Trophoblast cell (in vitro differentiated cells and primary cell): ENCODE measurements at regions not wholly inside any gene's neighbourhood (a gene's known extent, or its start where the extent isn't known, plus 50 kb on each side); places are given as distances from the start of the nearest gene placed in this dataset.
"Not testable (repeated sequence)": the region's sequence is repeated elsewhere in the genome, so short reads cannot be mapped to it uniquely, and the experiment has no call there.

Experiments used
- DNase-seq, 2 donors: peaks; one replicate each; pipeline ENCODE4 v3.0.0-alpha.2; 2016
- H2AFZ ChIP-seq: 2 replicates; pipeline ENCODE4 v1.6.1; 2013; ENCODE audit warnings: low read length, moderate library complexity, mild to moderate bottlenecking; ENCODE audit not compliant: insufficient read depth, poor library complexity
- H2AK5ac ChIP-seq: 2 replicates; pipeline ENCODE4 v1.6.1; 2013; ENCODE audit warnings: mild to moderate bottlenecking, low read length
- H2BK120ac ChIP-seq: 2 replicates; pipeline ENCODE4 v1.6.1; 2013; ENCODE audit warnings: low read length, mild to moderate bottlenecking, moderate library complexity; ENCODE audit not compliant: insufficient read depth, poor library complexity
- H2BK12ac ChIP-seq: 2 replicates; pipeline ENCODE4 v1.6.1; 2013; ENCODE audit warnings: mild to moderate bottlenecking, low read length, moderate library complexity
- H2BK5ac ChIP-seq: 2 replicates; pipeline ENCODE4 v1.6.1; 2013; ENCODE audit warnings: low read length, low read depth, moderate library complexity, mild to moderate bottlenecking; ENCODE audit not compliant: poor library complexity
- H3K14ac ChIP-seq: 2 replicates; pipeline ENCODE4 v1.6.1; 2013; ENCODE audit warnings: mild to moderate bottlenecking, low read length
- H3K18ac ChIP-seq: 2 replicates; pipeline ENCODE4 v1.6.1; 2013; ENCODE audit warnings: mild to moderate bottlenecking, low read length
- H3K23ac ChIP-seq: 2 replicates; pipeline ENCODE4 v1.6.1; 2013; ENCODE audit warnings: low read length
- H3K27ac ChIP-seq: 2 replicates; pipeline ENCODE4 v1.5.1; 2013; ENCODE audit warnings: low read depth, mild to moderate bottlenecking, inconsistent platforms, low read length, moderate library complexity
- H3K27me3 ChIP-seq: 2 replicates; pipeline ENCODE4 v1.6.1; 2013; ENCODE audit warnings: inconsistent platforms, mild to moderate bottlenecking, low read length, moderate library complexity; ENCODE audit not compliant: insufficient read depth
- H3K36me3 ChIP-seq, 2 experiments: 1 replicate in 1 of 2; 2 replicates in 1 of 2; pipeline ENCODE4 v1.6.1; 2013; ENCODE audit warnings: low read length in 2 of 2, mild to moderate bottlenecking in 2 of 2, moderate library complexity in 1 of 2; ENCODE audit not compliant: insufficient read depth in 2 of 2, control insufficient read depth in 1 of 2
- H3K4ac ChIP-seq: 2 replicates; pipeline ENCODE4 v1.6.1; 2013; ENCODE audit warnings: low read depth, mild to moderate bottlenecking, low read length, moderate library complexity
- H3K4me1 ChIP-seq, 2 experiments: 1 replicate in 1 of 2; 2 replicates in 1 of 2; pipeline ENCODE4 v1.6.1; 2013; ENCODE audit warnings: low read length in 2 of 2, mild to moderate bottlenecking in 2 of 2, moderate library complexity in 1 of 2; ENCODE audit not compliant: insufficient read depth in 2 of 2, control insufficient read depth in 1 of 2
- H3K4me2 ChIP-seq: 2 replicates; pipeline ENCODE4 v1.6.1; 2013; ENCODE audit warnings: inconsistent platforms, mild to moderate bottlenecking, low read length, moderate library complexity
- H3K4me3 ChIP-seq: 2 replicates; pipeline ENCODE4 v1.5.1; 2013; ENCODE audit warnings: mild to moderate bottlenecking, low read depth, low read length, inconsistent platforms
- H3K79me1 ChIP-seq: one replicate; pipeline ENCODE4 v1.6.1; 2013; ENCODE audit warnings: low read length
- H3K79me2 ChIP-seq: 2 replicates; pipeline ENCODE4 v1.6.1; 2013; ENCODE audit warnings: low read length, mild to moderate bottlenecking; ENCODE audit not compliant: control insufficient read depth, insufficient read depth, poor library complexity
- H3K9ac ChIP-seq: 2 replicates; pipeline ENCODE4 v1.6.1; 2013; ENCODE audit warnings: mild to moderate bottlenecking, low read length
- H3K9me3 ChIP-seq: 2 replicates; pipeline ENCODE4 v1.6.1; 2013; ENCODE audit warnings: low read depth, mild to moderate bottlenecking, control low read depth, inconsistent platforms, low read length; ENCODE audit not compliant: insufficient read depth
- H4K12ac ChIP-seq: 2 replicates; pipeline ENCODE4 v1.6.1; 2013; ENCODE audit warnings: low read depth, mild to moderate bottlenecking, low read length, moderate library complexity
- H4K8ac ChIP-seq: 2 replicates; pipeline ENCODE4 v1.6.1; 2013; ENCODE audit warnings: low read depth, mild to moderate bottlenecking, low read length, moderate library complexity
- H4K91ac ChIP-seq: one replicate; pipeline ENCODE4 v1.6.1; 2013; ENCODE audit warnings: low read depth, mild to moderate bottlenecking, low read length, moderate library complexity
- WGBS: extraction: QIAGEN DNeasy Blood & Tissue Kit; methylation state at CpG from one replicate; pipeline ENCODE4 v1.1.7; 2013; ENCODE audit warnings: missing lambda C conversion rate; ENCODE audit not compliant: insufficient read length, insufficient coverage; ENCODE audit errors: extremely low coverage; 5-methylcytosine and 5-hydroxymethylcytosine counted together

- no peak overlapping the region for H3K4ac ChIP-seq
- H2BK5ac ChIP-seq = no peak overlapping the region
- no peak overlapping the region for H3K4me2 ChIP-seq
- no peak overlapping the region for H3K9ac ChIP-seq
- H3K27ac ChIP-seq = no peak overlapping the region
- no peaks in the 10 kb centered on the region for H3K36me3 ChIP-seq
- H3K4me3 ChIP-seq = no peak overlapping the region
- no peaks in the 10 kb centered on the region for H3K79me1 ChIP-seq
- H3K18ac ChIP-seq = no peak overlapping the region
- H2BK12ac ChIP-seq = no peak overlapping the region
- no peak overlapping the region for H4K8ac ChIP-seq
- H2AFZ ChIP-seq = no peak overlapping the region
- no peak for DNase-seq
- H4K12ac ChIP-seq = no peak overlapping the region
- H4K91ac ChIP-seq = no peak overlapping the region
- no peak overlapping the region for H2BK120ac ChIP-seq
- H3K9me3 ChIP-seq = peaks cover 3% of the 10 kb centered on the region
- H3K23ac ChIP-seq = no peak overlapping the region
- H3K27me3 ChIP-seq = no peaks in the 10 kb centered on the region
- H2AK5ac ChIP-seq = no peak overlapping the region
- H3K4me1 ChIP-seq = no peaks in the 10 kb centered on the region
- no peaks in the 10 kb centered on the region for H3K79me2 ChIP-seq
- no CpG with 5 or more reads among the region's 1 CpG for WGBS
- H3K14ac ChIP-seq = no peak overlapping the region
These were observed 277.6 kb downstream of the NXPE2 start for GRCh38 chr11:114955923-114956322.

- Histone ChIP-seq H3K27me3 (no peaks in the 10 kb centered on the region), H4K91ac (no peak overlapping the region), H3K4me3 (no peak overlapping the region), H3K79me1 (no peaks in the 10 kb centered on the region), H3K4me1 (no peaks in the 10 kb centered on the region), H3K27ac (no peak overlapping the region), H3K18ac (no peak overlapping the region), H2AFZ (no peak overlapping the region), H2BK12ac (no peak overlapping the region), H3K36me3 (no peaks in the 10 kb centered on the region), H2BK120ac (no peak overlapping the region), H3K9ac (no peak overlapping the region), H3K14ac (no peak overlapping the region), H4K8ac (no peak overlapping the region), H3K4me2 (no peak overlapping the region), H2BK5ac (no peak overlapping the region), H3K4ac (no peak overlapping the region), H3K9me3 (no peaks in the 10 kb centered on the region), H3K23ac (no peak overlapping the region), H2AK5ac (no peak overlapping the region), H4K12ac (no peak overlapping the region), H3K79me2 (no peaks in the 10 kb centered on the region)
- no CpG with 5 or more reads among the region's 5 CpGs for WGBS
- no peak for DNase-seq
These were observed 278.2 kb downstream of the NXPE2 start for GRCh38 chr11:114956566-114956965.

GRCh38 chr11:114959953-114960505 is 281.7 kb downstream of the NXPE2 start:
- Histone ChIP-seq H3K4me3 (no peak overlapping the region), H4K12ac (no peak overlapping the region), H2BK12ac (no peak overlapping the region), H3K4me2 (no peak overlapping the region), H4K8ac (no peak overlapping the region), H2BK120ac (no peak overlapping the region), H3K9me3 (no peaks in the 10 kb centered on the region), H3K36me3 (no peaks in the 10 kb centered on the region), H3K9ac (no peak overlapping the region), H3K23ac (no peak overlapping the region), H3K79me1 (no peaks in the 10 kb centered on the region), H3K79me2 (no peaks in the 10 kb centered on the region), H4K91ac (no peak overlapping the region), H2AK5ac (no peak overlapping the region), H3K27me3 (no peaks in the 10 kb centered on the region), H2AFZ (no peak overlapping the region), H3K4ac (no peak overlapping the region), H3K18ac (no peak overlapping the region), H3K14ac (no peak overlapping the region), H3K4me1 (no peaks in the 10 kb centered on the region), H2BK5ac (no peak overlapping the region), H3K27ac (no peak overlapping the region)
- WGBS = no CpG with 5 or more reads among the region's 8 CpGs
- DNase-seq = no peak

GRCh38 chr11:114960819-114961218 is 282.5 kb downstream of the NXPE2 start:
- no CpG with 5 or more reads among the region's 21 CpGs for WGBS
- H3K18ac ChIP-seq, H2BK120ac ChIP-seq, H3K4me1 ChIP-seq, H4K12ac ChIP-seq, H2AK5ac ChIP-seq, H2AFZ ChIP-seq, H3K14ac ChIP-seq, H3K4me3 ChIP-seq, H3K4ac ChIP-seq, H3K36me3 ChIP-seq, H3K27me3 ChIP-seq, H2BK5ac ChIP-seq, H4K91ac ChIP-seq, H3K27ac ChIP-seq, H3K79me2 ChIP-seq, H2BK12ac ChIP-seq, H4K8ac ChIP-seq, H3K4me2 ChIP-seq, H3K9me3 ChIP-seq, DNase-seq, H3K9ac ChIP-seq, H3K79me1 ChIP-seq, H3K23ac ChIP-seq: not testable (repeated sequence)
